ENCODE measurements at regions not wholly inside any gene's neighbourhood (a gene's known extent, or its start where the extent isn't known, plus 50 kb on each side); places are given as distances from the start of the nearest gene placed in this dataset.
A peak's percentile ranks its signal among the peaks of the same experiment; 100 is the strongest.
"Not testable (repeated sequence)": the region's sequence is repeated elsewhere in the genome, so short reads cannot be mapped to it uniquely, and the experiment has no call there.

DNA sequence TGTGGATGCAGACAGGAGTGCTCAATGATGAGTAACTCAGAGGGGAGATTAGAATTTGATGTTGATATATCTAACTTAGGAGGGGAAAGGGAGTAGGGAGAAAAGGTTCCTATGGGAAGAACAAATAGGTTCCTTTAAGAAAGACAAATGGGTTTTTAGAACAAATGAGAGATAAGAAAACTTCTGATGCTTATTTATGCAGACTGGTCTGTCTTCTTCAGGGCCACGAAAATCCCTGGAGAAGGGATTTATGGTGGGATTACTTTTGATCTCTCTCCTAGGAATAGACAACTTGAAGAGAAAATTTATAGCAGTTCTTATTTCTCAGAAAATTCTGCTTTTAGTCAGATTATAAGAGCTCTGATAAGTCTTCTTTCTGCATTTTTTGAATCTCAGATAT is 99.0 kb upstream of the DDHD1 start:
- no peak overlapping the region for H3K4me3 ChIP-seq (replicated peaks in 1 of 2; ENCODE audit: low read depth in 2 of 2, low read length in 2 of 2)
- TF ChIP-seq, protein P1, sequence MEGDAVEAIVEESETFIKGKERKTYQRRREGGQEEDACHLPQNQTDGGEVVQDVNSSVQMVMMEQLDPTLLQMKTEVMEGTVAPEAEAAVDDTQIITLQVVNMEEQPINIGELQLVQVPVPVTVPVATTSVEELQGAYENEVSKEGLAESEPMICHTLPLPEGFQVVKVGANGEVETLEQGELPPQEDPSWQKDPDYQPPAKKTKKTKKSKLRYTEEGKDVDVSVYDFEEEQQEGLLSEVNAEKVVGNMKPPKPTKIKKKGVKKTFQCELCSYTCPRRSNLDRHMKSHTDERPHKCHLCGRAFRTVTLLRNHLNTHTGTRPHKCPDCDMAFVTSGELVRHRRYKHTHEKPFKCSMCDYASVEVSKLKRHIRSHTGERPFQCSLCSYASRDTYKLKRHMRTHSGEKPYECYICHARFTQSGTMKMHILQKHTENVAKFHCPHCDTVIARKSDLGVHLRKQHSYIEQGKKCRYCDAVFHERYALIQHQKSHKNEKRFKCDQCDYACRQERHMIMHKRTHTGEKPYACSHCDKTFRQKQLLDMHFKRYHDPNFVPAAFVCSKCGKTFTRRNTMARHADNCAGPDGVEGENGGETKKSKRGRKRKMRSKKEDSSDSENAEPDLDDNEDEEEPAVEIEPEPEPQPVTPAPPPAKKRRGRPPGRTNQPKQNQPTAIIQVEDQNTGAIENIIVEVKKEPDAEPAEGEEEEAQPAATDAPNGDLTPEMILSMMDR (IDR thresholded peaks at IDR 0.05; ENCODE audit: low read depth, low read length): no peak
- no peak for DNase-seq (ENCODE audit: low read depth in 2 of 2)

DNA sequence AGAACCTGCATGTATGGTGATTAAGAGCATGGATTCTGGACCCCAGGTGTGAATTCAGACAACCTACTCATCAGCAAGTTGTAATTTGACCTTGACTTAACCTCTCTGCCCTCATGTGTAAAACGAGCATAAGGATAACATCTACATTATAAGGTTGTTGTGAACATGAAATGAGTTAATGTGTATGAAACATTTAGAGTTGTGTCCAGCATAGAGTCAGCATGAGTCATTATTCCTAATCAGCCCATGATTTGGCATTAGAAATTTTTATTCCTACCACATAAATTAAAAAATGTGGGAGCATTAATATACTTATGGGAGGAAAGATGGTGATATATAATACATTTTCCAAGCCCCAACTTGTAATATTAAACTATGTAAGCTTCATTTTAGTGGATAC is 95.9 kb upstream of the DDHD1 start:
- H3K4me3 ChIP-seq (replicated peaks in 1 of 2; ENCODE audit: low read depth in 2 of 2, low read length in 2 of 2): no peak overlapping the region
- peak; percentile 6 to 20 for DNase-seq (ENCODE audit: low read depth in 2 of 2)
- TF ChIP-seq, protein P1 (IDR thresholded peaks at IDR 0.05; ENCODE audit: low read depth, low read length): no peak

DNA sequence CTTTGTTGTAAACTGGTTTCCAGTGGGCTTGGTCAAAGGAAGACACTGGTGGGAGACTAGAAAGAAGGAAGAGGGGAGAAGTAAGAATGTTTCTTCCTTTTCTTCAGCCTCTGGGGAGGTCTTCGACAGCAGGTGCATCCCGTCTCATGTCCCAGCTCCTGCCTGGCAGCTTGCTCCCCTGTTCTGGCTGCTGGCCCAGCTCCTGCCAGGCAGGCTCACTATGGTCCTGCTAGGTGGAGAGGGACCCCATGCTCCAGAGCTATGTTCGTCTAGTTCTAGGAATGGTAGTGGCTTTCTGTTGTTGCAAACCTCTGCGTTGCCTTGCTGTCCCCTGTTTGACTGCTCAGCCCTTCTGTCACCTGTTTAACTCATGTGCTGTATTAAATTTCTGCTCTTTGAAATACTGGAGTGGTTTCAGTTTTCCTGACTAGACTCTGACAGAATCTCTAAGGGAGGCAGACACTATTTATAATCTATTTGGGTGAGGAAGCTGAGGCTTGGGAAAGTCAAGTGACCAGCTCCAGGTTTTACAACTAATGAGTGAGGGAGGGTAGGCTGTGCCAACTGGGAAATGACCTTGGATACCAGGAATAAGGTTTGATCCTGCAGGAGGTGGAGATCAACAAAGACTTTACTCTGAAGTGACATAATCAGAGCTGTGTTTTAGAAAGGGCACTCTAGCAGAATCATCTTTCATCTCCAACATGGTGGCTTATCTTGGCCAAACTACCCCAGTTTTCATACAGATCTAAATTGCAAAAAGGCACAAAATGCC is 94.7 kb upstream of the DDHD1 start:
- TF ChIP-seq, protein P1 (IDR thresholded peaks at IDR 0.05; ENCODE audit: low read depth, low read length): no peak
- no peak overlapping the region for H3K4me3 ChIP-seq (replicated peaks in 1 of 2; ENCODE audit: low read depth in 2 of 2, low read length in 2 of 2)
- no peak for DNase-seq (ENCODE audit: low read depth in 2 of 2)

DNA sequence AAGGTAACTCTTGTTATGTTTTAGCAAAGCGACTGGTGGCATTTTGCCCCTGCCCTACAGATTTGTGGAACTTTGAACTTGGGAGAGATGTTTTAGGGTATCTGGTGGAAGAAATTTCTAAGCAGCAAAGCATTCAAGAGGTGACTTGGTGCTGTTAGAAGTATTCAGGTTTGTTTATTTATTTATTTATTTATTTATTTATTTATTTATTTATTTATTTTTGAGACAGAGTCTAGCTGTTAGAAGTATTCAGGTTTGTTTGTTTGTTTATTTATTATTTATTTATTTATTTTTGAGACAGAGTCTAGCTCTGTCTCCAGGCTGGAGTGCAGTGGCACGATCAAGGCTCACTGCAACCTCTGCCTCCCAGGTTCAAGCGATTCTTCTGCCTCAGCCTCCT is 89.8 kb upstream of the DDHD1 start:
- H3K4me3 ChIP-seq (replicated peaks in 1 of 2; ENCODE audit: low read depth in 2 of 2, low read length in 2 of 2); DNase-seq (ENCODE audit: low read depth in 2 of 2): not testable (repeated sequence)

DNA sequence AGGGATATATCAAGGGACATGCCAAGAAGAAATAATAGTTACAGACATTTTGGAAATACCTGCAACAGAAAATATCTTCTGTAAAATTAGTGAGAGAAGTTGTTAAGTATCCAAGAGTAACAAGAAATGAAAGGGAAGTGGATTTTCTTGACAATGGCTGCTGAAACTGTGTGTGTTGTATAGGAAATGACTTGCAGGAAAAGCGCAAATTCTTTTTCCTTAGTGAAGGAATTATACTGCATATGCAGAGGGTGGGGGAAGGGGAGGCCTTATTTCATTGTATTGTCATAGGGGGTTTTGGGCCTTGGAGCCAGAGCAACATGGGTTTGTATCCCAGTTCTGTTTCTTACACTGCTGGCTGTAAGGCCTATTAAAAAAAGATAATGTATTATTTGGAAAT is 84.4 kb upstream of the DDHD1 start:
- H3K4me3 ChIP-seq (replicated peaks in 1 of 2; ENCODE audit: low read depth in 2 of 2, low read length in 2 of 2): no peak overlapping the region
- TF ChIP-seq, protein P1 (IDR thresholded peaks at IDR 0.05; ENCODE audit: low read depth, low read length): no peak
- no peak for DNase-seq (ENCODE audit: low read depth in 2 of 2)

DNA sequence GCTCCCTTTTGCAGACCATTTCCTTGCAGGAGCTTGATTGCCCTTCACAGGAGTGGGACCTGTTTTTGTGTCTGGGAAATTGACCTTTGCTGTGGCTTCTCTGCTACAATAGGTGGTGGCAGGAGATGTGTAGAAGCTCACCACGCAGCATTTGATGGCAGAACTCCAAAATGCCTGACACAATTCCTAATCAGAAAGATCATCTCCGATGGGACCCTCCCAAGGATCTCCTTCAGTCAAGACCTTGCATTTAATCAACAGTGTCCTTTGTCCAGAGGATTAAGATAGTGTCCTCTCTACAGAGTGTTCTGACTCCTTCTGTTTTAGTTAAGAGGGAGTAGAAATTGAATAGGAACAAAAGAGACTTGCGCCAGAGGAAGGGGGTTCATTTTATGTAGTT is 83.6 kb upstream of the DDHD1 start:
- no peak overlapping the region for H3K4me3 ChIP-seq (replicated peaks in 1 of 2; ENCODE audit: low read depth in 2 of 2, low read length in 2 of 2)
- TF ChIP-seq, protein P1 (IDR thresholded peaks at IDR 0.05; ENCODE audit: low read depth, low read length): no peak

DNA sequence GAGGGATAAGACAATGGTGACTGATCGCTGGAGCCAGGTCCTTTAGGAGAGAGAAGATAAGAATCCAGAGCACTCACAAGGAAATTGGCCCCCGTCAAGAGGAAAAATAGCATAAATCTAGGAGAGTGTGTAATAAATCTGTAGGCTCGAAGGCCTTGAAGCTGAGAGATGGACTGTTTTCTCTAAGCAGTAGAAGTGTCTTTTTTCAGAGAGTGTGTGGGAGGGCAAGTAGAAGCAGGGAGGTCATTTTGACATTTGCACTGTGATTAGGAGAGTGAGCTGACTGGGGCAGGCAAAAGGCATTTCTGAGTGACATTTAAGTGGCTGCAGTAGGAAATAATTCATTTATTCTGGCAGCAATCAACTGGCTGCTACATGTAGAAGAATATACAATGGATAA is 78.0 kb upstream of the DDHD1 start:
- TF ChIP-seq, protein P1 (IDR thresholded peaks at IDR 0.05; ENCODE audit: low read depth, low read length): no peak

More for the DNA sequence above, 83.6 kb upstream of the DDHD1 start:
- DNase-seq (ENCODE audit: low read depth in 2 of 2): no peak

More for the DNA sequence above, 78.0 kb upstream of the DDHD1 start:
- no peak for DNase-seq (ENCODE audit: low read depth in 2 of 2)
- H3K4me3 ChIP-seq (replicated peaks in 1 of 2; ENCODE audit: low read depth in 2 of 2, low read length in 2 of 2): no peak overlapping the region
